ENCODE measurements at regions not wholly inside any gene's neighbourhood (a gene's known extent, or its start where the extent isn't known, plus 50 kb on each side); places are given as distances from the start of the nearest gene placed in this dataset.

DNA sequence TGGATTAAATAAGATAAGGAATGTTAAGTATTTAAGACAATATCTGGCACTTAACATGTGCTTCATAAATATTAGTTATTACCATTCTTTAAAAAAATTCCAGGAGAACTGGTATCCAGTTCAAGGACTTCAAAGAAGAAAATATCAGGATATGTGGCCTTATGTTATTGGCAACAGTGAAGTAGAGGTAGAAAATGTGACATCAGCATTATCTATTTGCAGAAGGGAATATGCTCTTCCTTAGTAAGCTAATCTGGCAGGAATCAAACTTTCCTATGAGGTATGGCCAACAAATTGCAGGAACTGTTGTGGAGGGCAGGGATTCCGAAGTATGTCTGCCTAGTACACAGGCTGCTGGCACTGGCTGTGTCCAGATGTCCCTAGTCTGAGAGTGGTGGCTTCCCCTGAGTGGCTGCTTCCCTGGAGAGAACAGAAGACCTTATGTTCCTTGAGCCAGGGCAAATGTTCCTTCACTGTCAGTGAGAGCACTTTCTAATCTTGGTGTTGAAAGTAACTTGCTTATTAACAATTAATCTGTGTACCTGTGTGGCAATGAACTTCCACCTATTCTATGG lies 351.7 kb upstream of the THRB start:
- TF ChIP-seq, protein P1, sequence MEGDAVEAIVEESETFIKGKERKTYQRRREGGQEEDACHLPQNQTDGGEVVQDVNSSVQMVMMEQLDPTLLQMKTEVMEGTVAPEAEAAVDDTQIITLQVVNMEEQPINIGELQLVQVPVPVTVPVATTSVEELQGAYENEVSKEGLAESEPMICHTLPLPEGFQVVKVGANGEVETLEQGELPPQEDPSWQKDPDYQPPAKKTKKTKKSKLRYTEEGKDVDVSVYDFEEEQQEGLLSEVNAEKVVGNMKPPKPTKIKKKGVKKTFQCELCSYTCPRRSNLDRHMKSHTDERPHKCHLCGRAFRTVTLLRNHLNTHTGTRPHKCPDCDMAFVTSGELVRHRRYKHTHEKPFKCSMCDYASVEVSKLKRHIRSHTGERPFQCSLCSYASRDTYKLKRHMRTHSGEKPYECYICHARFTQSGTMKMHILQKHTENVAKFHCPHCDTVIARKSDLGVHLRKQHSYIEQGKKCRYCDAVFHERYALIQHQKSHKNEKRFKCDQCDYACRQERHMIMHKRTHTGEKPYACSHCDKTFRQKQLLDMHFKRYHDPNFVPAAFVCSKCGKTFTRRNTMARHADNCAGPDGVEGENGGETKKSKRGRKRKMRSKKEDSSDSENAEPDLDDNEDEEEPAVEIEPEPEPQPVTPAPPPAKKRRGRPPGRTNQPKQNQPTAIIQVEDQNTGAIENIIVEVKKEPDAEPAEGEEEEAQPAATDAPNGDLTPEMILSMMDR (IDR thresholded peaks at IDR 0.05) = no peak
- TF ChIP-seq POLR2A (IDR thresholded peaks at IDR 0.05) = no peak
- TF ChIP-seq POLR2AphosphoS5 (IDR thresholded peaks at IDR 0.05; ENCODE audit: insufficient read depth in 1 of 2, low read depth in 1 of 2) = no peak
